ENCODE measurements at regions not wholly inside any gene's neighbourhood (a gene's known extent, or its start where the extent isn't known, plus 50 kb on each side); places are given as distances from the start of the nearest gene placed in this dataset.
"Not testable (repeated sequence)": the region's sequence is repeated elsewhere in the genome, so short reads cannot be mapped to it uniquely, and the experiment has no call there.

GRCh38 chr14:86094512-86094911 lies 564.6 kb downstream of the FLRT2 start:
- DNase-seq (ENCODE audit: low read depth): no peak
- H3K4me3 ChIP-seq (ENCODE audit: low read depth, low read length): no peak overlapping the region

GRCh38 chr14:86091811-86092210 lies 561.9 kb downstream of the FLRT2 start:
- DNase-seq (ENCODE audit: low read depth): no peak

GRCh38 chr14:86088156-86088555 lies 558.2 kb downstream of the FLRT2 start:
- no peak for DNase-seq (ENCODE audit: low read depth)

More at GRCh38 chr14:86091811-86092210, 561.9 kb downstream of the FLRT2 start:
- H3K4me3 ChIP-seq (ENCODE audit: low read depth, low read length): no peak overlapping the region

GRCh38 chr14:86087377-86087776 lies 557.4 kb downstream of the FLRT2 start:
- H3K4me3 ChIP-seq (ENCODE audit: low read depth, low read length): no peak overlapping the region
- no peak for DNase-seq (ENCODE audit: low read depth)

More at GRCh38 chr14:86088156-86088555, 558.2 kb downstream of the FLRT2 start:
- H3K4me3 ChIP-seq (ENCODE audit: low read depth, low read length): no peak overlapping the region

- H3K4me3 ChIP-seq (ENCODE audit: low read depth, low read length): no peak overlapping the region
- no peak for DNase-seq (ENCODE audit: low read depth)
Observed at GRCh38 chr14:86086962-86087361, 557.0 kb downstream of the FLRT2 start.

- DNase-seq (ENCODE audit: low read depth): no peak
- no peak overlapping the region for H3K4me3 ChIP-seq (ENCODE audit: low read depth, low read length)
Observed at GRCh38 chr14:86084097-86084496, 554.2 kb downstream of the FLRT2 start.

- H3K4me3 ChIP-seq (ENCODE audit: low read depth, low read length): no peak overlapping the region
- DNase-seq (ENCODE audit: low read depth): no peak
Observed at GRCh38 chr14:86083616-86084015, 553.7 kb downstream of the FLRT2 start.

GRCh38 chr14:86072116-86072894 lies 542.4 kb downstream of the FLRT2 start:
- H3K4me3 ChIP-seq (ENCODE audit: low read depth, low read length): no peak overlapping the region
- DNase-seq (ENCODE audit: low read depth): no peak

- no peak for DNase-seq (ENCODE audit: low read depth)
- no peak overlapping the region for H3K4me3 ChIP-seq (ENCODE audit: low read depth, low read length)
Observed at GRCh38 chr14:86066651-86067050, 536.7 kb downstream of the FLRT2 start.

GRCh38 chr14:86065407-86065806 lies 535.5 kb downstream of the FLRT2 start:
- DNase-seq (ENCODE audit: low read depth): no peak
- no peak overlapping the region for H3K4me3 ChIP-seq (ENCODE audit: low read depth, low read length)

- not testable (repeated sequence) for DNase-seq (ENCODE audit: low read depth); H3K4me3 ChIP-seq (ENCODE audit: low read depth, low read length)
Observed at GRCh38 chr14:86064595-86064994, 534.7 kb downstream of the FLRT2 start.

- H3K4me3 ChIP-seq (ENCODE audit: low read depth, low read length): no peak overlapping the region
- DNase-seq (ENCODE audit: low read depth): no peak
Observed at GRCh38 chr14:86057018-86057667, 527.2 kb downstream of the FLRT2 start.

- DNase-seq (ENCODE audit: low read depth): no peak
Observed at GRCh38 chr14:86055512-86056075, 525.6 kb downstream of the FLRT2 start.

GRCh38 chr14:86052868-86053267 lies 522.9 kb downstream of the FLRT2 start:
- H3K4me3 ChIP-seq (ENCODE audit: low read depth, low read length): no peak overlapping the region
- DNase-seq (ENCODE audit: low read depth): no peak

More at GRCh38 chr14:86055512-86056075, 525.6 kb downstream of the FLRT2 start:
- H3K4me3 ChIP-seq (ENCODE audit: low read depth, low read length): no peak overlapping the region

GRCh38 chr14:86050757-86051156 lies 520.8 kb downstream of the FLRT2 start:
- no peak overlapping the region for H3K4me3 ChIP-seq (ENCODE audit: low read depth, low read length)
- DNase-seq (ENCODE audit: low read depth): no peak

- no peak for DNase-seq (ENCODE audit: low read depth)
- H3K4me3 ChIP-seq (ENCODE audit: low read depth, low read length): no peak overlapping the region
Observed at GRCh38 chr14:86050072-86050683, 520.2 kb downstream of the FLRT2 start.

GRCh38 chr14:86039176-86039575 lies 509.2 kb downstream of the FLRT2 start:
- DNase-seq (ENCODE audit: low read depth): no peak
- H3K4me3 ChIP-seq (ENCODE audit: low read depth, low read length): no peak overlapping the region

- no peak for DNase-seq (ENCODE audit: low read depth)
- H3K4me3 ChIP-seq (ENCODE audit: low read depth, low read length): no peak overlapping the region
Observed at GRCh38 chr14:86038387-86039042, 508.6 kb downstream of the FLRT2 start.

- no peak for DNase-seq (ENCODE audit: low read depth)
- no peak overlapping the region for H3K4me3 ChIP-seq (ENCODE audit: low read depth, low read length)
Observed at GRCh38 chr14:86035882-86036281, 505.9 kb downstream of the FLRT2 start.

- no peak overlapping the region for H3K4me3 ChIP-seq (ENCODE audit: low read depth, low read length)
- no peak for DNase-seq (ENCODE audit: low read depth)
Observed at GRCh38 chr14:86027990-86028389, 498.0 kb downstream of the FLRT2 start.

All from skeletal muscle cell (primary cell).